Progenitor cell of endocrine pancreas (in vitro differentiated cells): ENCODE measurements at regions not wholly inside any gene's neighbourhood (a gene's known extent, or its start where the extent isn't known, plus 50 kb on each side); places are given as distances from the start of the nearest gene placed in this dataset.

Experiments
- DNase-seq: peaks from one replicate; pipeline ENCODE4 v3.0.0; 2021; ENCODE audit warnings: low spot score; ENCODE audit not compliant: unreplicated experiment
- H3K27ac Mint-ChIP-seq: 2 replicates; pipeline ENCODE4 v1.8.0; 2021; ENCODE audit warnings: mild to moderate bottlenecking, moderate library complexity, mixed read lengths
- H3K27me3 Mint-ChIP-seq: 2 replicates; pipeline ENCODE4 v1.8.0; 2021; ENCODE audit warnings: mixed read lengths
- H3K36me3 Mint-ChIP-seq: 2 replicates; pipeline ENCODE4 v1.8.0; 2022; ENCODE audit warnings: mixed read lengths; ENCODE audit not compliant: insufficient read depth
- H3K4me1 Mint-ChIP-seq: 2 replicates; pipeline ENCODE4 v1.8.0; 2021; ENCODE audit warnings: low read depth, mixed read lengths
- H3K4me3 Mint-ChIP-seq: 2 replicates; pipeline ENCODE4 v1.8.0; 2021; ENCODE audit warnings: low read depth, mild to moderate bottlenecking, moderate library complexity, mixed read lengths
- H3K9me3 Mint-ChIP-seq: 2 replicates; pipeline ENCODE4 v1.8.0; 2021; ENCODE audit warnings: low read depth, mixed read lengths
- CTCF ChIP-seq: fragments of 200-600 bp; sonication (generic); IDR thresholded peaks from one replicate; pipeline ENCODE4 v1.5.0; 2021; ENCODE audit warnings: antibody characterized with exemption, mild to moderate bottlenecking; ENCODE audit not compliant: unreplicated experiment

DNA sequence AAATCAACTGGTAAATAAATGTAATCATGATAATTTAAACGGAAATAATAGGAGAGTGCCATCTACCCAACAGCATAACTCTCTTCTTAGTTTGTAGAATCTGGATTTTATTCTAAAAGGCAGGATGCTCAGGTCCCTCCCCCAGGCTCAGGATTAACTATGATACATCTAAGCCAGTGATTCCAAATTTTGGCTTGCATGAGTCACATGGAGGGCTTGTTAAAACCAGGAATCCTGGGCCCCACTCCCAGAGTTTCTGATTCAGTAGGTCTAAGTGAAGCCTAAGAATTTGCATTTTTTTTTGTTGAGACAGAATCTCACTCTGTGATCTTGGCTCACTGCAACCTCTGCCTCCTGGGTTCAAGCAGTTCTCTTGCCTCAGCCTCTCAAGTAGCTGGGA lies 62.3 kb upstream of the ZFR start:
- Mint-ChIP-seq H3K9me3 (no peaks in the 10 kb centered on the region), H3K27me3 (peaks cover 33% of the 10 kb centered on the region), H3K36me3 (no peaks in the 10 kb centered on the region), H3K4me1 (no peaks in the 10 kb centered on the region), H3K27ac (no peak overlapping the region), H3K4me3 (no peak overlapping the region)
- no peak for DNase-seq
- TF ChIP-seq CTCF, result no peak

DNA sequence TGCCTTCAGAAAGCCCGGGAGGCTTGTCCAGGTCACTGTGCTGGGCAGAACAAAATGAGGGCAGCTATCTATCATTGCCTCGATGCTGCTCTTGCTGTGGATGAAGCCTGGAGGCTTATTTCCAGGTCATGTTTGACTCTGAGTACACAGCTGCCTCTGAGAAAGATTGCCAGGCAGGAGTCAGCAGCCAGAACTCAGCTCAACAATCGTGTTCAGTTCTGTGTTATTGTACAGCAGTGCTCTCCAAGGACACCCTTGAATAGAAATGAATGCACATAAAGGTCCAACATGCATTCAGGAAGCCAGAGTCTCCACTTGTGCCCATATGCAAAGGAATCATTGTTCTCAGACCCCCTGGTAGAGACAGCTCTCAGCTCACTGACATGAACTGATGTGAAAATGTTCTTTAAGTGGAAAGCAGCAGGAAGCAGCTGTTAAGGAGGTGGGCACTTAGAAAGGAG lies 61.7 kb upstream of the ZFR start:
- no peak for DNase-seq
- H3K9me3 Mint-ChIP-seq, result no peaks in the 10 kb centered on the region
- no peak overlapping the region for H3K27ac Mint-ChIP-seq
- no peak overlapping the region for H3K4me3 Mint-ChIP-seq
- H3K36me3 Mint-ChIP-seq, result no peaks in the 10 kb centered on the region
- TF ChIP-seq CTCF, result no peak
- peaks cover 38% of the 10 kb centered on the region for H3K27me3 Mint-ChIP-seq
- no peaks in the 10 kb centered on the region for H3K4me1 Mint-ChIP-seq

- no peak overlapping the region for H3K4me3 Mint-ChIP-seq
Observed at GRCh38 chr5:32505756-32506155, 61.2 kb upstream of the ZFR start.

DNA sequence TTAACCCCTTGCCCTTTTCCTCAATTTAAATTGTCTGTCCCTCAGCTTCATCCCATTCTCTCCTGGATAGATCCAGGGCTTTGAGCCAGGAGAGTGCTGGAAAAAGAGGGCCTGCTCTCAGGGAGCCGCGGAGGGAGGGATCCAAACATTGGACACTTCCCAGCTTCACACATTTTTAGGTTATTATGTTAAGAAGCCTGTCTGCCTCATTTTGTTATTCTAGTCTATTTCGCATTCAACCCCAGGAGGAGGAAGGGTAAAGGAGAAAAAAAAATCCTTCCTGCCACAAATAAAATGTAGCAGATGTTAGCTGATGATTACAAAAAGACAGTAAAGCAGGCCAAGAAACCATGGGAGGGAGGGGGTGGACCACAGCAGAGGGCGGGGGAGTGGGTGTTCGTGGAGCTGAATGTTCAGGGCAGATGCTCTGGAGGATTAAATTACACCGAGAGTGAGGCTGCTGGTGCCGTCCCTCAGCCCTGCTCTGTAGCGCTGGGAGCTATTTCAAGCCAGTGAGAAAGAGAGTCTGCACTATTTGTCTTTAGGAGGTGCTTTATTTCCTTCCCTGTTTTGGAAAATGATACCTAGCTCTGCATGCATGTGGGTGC lies 60.6 kb upstream of the ZFR start:
- Mint-ChIP-seq H3K36me3 (no peaks in the 10 kb centered on the region), H3K27me3 (peaks cover 46% of the 10 kb centered on the region), H3K27ac (no peak overlapping the region), H3K4me1 (peaks cover 3% of the 10 kb centered on the region), H3K9me3 (no peaks in the 10 kb centered on the region), H3K4me3 (no peak overlapping the region)
- TF ChIP-seq CTCF, result no peak
- DNase-seq, result no peak

More at GRCh38 chr5:32505756-32506155, 61.2 kb upstream of the ZFR start:
- TF ChIP-seq CTCF, result no peak
- Mint-ChIP-seq H3K27ac (no peak overlapping the region), H3K27me3 (peaks cover 42% of the 10 kb centered on the region), H3K4me1 (no peaks in the 10 kb centered on the region), H3K36me3 (no peaks in the 10 kb centered on the region), H3K9me3 (no peaks in the 10 kb centered on the region)
- no peak for DNase-seq

DNA sequence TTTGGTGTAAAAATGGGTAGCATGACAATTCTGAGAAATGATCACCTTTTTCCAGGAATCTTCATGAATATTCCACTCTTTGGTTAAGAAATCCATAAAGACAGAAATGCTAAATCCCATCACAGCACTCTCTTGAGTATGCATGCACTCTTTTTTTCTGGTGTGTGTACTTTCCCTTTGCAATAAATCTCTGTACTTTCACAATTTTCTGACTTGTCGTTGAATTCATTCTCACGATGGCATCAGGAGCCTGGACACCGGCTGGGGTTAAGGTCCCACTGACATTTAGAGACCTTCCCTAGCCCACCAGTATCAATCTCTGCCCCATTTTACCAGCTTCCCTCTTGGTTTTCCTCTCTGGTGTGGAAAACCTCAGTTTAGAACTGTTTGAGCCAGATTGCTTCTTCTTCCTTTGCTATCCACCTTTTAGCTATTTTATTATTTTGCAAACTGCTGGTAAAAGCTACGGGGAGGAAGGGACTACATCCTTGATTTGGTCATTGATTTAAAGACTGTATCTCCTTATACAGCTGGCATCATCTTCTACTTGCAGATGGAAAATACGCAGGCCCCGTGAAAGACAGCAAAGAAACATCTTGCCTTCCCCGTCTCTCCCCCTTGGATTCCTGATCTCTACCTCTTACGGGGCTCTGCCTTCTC lies 59.9 kb upstream of the ZFR start:
- no peak for DNase-seq
- H3K36me3 Mint-ChIP-seq, result no peaks in the 10 kb centered on the region
- no peak overlapping the region for H3K27ac Mint-ChIP-seq
- H3K4me1 Mint-ChIP-seq, result peaks cover 5% of the 10 kb centered on the region
- peaks cover 51% of the 10 kb centered on the region for H3K27me3 Mint-ChIP-seq
- H3K4me3 Mint-ChIP-seq, result no peak overlapping the region
- no peaks in the 10 kb centered on the region for H3K9me3 Mint-ChIP-seq
- no peak for TF ChIP-seq CTCF
